ENCODE measurements at regions not wholly inside any gene's neighbourhood (a gene's known extent, or its start where the extent isn't known, plus 50 kb on each side); places are given as distances from the start of the nearest gene placed in this dataset.

- TF ChIP-seq, protein P1, sequence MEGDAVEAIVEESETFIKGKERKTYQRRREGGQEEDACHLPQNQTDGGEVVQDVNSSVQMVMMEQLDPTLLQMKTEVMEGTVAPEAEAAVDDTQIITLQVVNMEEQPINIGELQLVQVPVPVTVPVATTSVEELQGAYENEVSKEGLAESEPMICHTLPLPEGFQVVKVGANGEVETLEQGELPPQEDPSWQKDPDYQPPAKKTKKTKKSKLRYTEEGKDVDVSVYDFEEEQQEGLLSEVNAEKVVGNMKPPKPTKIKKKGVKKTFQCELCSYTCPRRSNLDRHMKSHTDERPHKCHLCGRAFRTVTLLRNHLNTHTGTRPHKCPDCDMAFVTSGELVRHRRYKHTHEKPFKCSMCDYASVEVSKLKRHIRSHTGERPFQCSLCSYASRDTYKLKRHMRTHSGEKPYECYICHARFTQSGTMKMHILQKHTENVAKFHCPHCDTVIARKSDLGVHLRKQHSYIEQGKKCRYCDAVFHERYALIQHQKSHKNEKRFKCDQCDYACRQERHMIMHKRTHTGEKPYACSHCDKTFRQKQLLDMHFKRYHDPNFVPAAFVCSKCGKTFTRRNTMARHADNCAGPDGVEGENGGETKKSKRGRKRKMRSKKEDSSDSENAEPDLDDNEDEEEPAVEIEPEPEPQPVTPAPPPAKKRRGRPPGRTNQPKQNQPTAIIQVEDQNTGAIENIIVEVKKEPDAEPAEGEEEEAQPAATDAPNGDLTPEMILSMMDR (IDR thresholded peaks at IDR 0.05) = no peak
- TF ChIP-seq EP300 (IDR thresholded peaks at IDR 0.05) = no peak
Measured at GRCh38 chr7:22049766-22050500, 104.2 kb upstream of the CDCA7L start.
